ENCODE measurements at regions not wholly inside any gene's neighbourhood (a gene's known extent, or its start where the extent isn't known, plus 50 kb on each side); places are given as distances from the start of the nearest gene placed in this dataset.

- TF ChIP-seq EZH2 (IDR thresholded peaks at IDR 0.05; ENCODE audit: insufficient read depth, poor library complexity, severe bottlenecking) (no peak), EZH2phosphoT487 (IDR thresholded peaks at IDR 0.05; ENCODE audit: insufficient read depth, low read depth) (no peak)
Observed at GRCh38 chr3:25284249-25284648, 143.8 kb upstream of the RARB start.

All from GM23248 (cell line).